ENCODE measurements at regions not wholly inside any gene's neighbourhood (a gene's known extent, or its start where the extent isn't known, plus 50 kb on each side); places are given as distances from the start of the nearest gene placed in this dataset.

DNA sequence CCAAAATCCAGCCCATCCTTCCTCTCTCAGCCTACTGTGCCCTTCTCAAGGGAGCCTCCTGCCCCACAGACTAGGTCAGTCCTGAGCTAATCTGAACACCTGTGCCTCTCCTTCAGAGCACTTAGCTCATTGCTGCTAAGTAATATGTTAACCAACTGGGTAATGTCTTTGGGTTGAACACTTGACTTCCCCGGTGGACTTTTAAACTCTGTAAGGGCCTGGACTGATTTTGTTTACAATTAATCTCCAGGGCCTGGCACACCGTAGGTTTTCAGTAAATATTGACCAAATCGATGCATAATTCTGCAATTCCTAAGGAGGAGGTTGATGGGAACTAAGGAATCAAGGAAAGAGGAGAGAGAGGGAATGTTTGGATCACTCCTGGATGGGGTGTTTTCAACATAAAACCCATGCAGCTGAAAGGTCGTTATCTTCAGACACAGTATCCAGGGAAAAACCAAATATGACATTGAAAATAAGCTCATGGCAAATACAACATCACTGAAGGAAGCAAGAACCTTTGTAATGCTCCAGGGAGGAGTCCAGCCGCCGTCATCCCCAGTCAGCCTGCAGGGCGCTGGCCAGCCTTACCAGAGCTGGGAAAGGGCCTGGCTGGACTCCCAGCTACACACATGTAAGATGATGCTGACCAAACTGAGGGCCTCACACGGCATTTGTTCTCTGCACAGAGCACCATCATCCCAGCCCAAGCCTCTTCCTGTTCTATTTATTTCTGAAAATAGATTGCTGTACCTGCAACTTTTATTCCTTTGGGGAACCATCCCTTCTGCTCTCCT is 166.3 kb downstream of the C5orf15 start:
- FAIRE-seq, result no peak
- dilution Hi-C loops (cut with MboI; ENCODE audit: extremely low pct_ligation_motif_present, low sequenced_read_pairs), result loop anchor here (5.0 kb wide), 1 partner anchor 65 kb away; no protein-coding TSS in a partner anchor
- Histone ChIP-seq H3K9me1 (ENCODE audit: control insufficient read depth, extremely low read depth, insufficient read depth, low read length) (no peaks in the 10 kb centered on the region), H3K4me2 (ENCODE audit: control insufficient read depth, extremely low read depth, insufficient read depth, low read depth, low read length) (no peak overlapping the region), H3K36me3 (ENCODE audit: control insufficient read depth in 2 of 2, extremely low read depth in 1 of 2, insufficient read depth in 2 of 2, low read length in 2 of 2) (no peaks in the 10 kb centered on the region), H3K27ac (ENCODE audit: control insufficient read depth, insufficient read depth, low read length) (no peak overlapping the region), H3K9ac (ENCODE audit: control insufficient read depth, extremely low read depth, insufficient read depth, low read length) (no peak overlapping the region), H3K27me3 (ENCODE audit: control insufficient read depth, extremely low read depth, insufficient read depth, low read length) (peaks cover 34% of the 10 kb centered on the region), H2AFZ (ENCODE audit: control insufficient read depth, low read length) (no peak overlapping the region), H3K4me3 (ENCODE audit: control insufficient read depth in 2 of 3, extremely low read depth in 1 of 3, insufficient read depth in 2 of 3, low read depth in 1 of 3, low read length in 3 of 3) (no peak overlapping the region), H3K4me1 (ENCODE audit: control insufficient read depth, extremely low read depth, insufficient read depth, low read length) (no peaks in the 10 kb centered on the region), H3K9me3 (ENCODE audit: control insufficient read depth, low read depth, low read length) (no peaks in the 10 kb centered on the region), H4K20me1 (ENCODE audit: control insufficient read depth, extremely low read depth, insufficient read depth, low read length) (no peaks in the 10 kb centered on the region), H3K79me2 (ENCODE audit: control insufficient read depth, insufficient read depth, low read length) (no peaks in the 10 kb centered on the region)
- no peak for TF ChIP-seq EZH2 (IDR thresholded peaks at IDR 0.05; ENCODE audit: low read length)
- TF ChIP-seq, protein P1, sequence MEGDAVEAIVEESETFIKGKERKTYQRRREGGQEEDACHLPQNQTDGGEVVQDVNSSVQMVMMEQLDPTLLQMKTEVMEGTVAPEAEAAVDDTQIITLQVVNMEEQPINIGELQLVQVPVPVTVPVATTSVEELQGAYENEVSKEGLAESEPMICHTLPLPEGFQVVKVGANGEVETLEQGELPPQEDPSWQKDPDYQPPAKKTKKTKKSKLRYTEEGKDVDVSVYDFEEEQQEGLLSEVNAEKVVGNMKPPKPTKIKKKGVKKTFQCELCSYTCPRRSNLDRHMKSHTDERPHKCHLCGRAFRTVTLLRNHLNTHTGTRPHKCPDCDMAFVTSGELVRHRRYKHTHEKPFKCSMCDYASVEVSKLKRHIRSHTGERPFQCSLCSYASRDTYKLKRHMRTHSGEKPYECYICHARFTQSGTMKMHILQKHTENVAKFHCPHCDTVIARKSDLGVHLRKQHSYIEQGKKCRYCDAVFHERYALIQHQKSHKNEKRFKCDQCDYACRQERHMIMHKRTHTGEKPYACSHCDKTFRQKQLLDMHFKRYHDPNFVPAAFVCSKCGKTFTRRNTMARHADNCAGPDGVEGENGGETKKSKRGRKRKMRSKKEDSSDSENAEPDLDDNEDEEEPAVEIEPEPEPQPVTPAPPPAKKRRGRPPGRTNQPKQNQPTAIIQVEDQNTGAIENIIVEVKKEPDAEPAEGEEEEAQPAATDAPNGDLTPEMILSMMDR (optimal IDR thresholded peaks at IDR 0.05 in 1 of 3, IDR thresholded peaks at IDR 0.05 in 1 of 3, conservative IDR thresholded peaks at IDR 0.05 in 1 of 3; ENCODE audit: extremely low read depth in 1 of 3, insufficient read depth in 2 of 3, low read length in 3 of 3), result no peak
- DNase-seq (ENCODE audit: low read depth, low spot score), result no peak

DNA sequence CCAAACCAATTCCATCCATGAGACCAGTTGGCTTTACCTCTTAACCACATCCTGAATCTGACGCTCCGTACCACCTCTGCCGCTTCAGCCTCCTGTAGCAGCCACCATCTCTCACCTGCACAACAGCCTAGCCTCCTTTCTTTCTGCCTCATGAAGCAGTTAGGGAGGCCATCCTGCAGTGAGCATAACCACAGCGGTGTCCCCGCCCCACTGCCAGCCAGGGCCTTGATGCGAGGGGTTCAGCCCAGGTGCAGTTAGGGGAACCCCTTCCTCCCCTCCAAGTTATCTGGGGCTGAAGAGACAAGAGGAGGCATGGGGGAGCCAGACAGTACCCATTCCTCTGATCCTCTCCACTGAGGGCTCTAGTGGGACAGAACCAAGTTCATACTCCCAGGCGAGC is 167.0 kb downstream of the C5orf15 start:
- no peaks in the 10 kb centered on the region for H3K9me1 ChIP-seq (ENCODE audit: control insufficient read depth, extremely low read depth, insufficient read depth, low read length)
- no peaks in the 10 kb centered on the region for H4K20me1 ChIP-seq (ENCODE audit: control insufficient read depth, extremely low read depth, insufficient read depth, low read length)
- H3K36me3 ChIP-seq (ENCODE audit: control insufficient read depth in 2 of 2, extremely low read depth in 1 of 2, insufficient read depth in 2 of 2, low read length in 2 of 2), result no peaks in the 10 kb centered on the region
- no peak overlapping the region for H3K9ac ChIP-seq (ENCODE audit: control insufficient read depth, extremely low read depth, insufficient read depth, low read length)
- TF ChIP-seq EZH2 (IDR thresholded peaks at IDR 0.05; ENCODE audit: low read length), result no peak
- TF ChIP-seq, protein P1 (optimal IDR thresholded peaks at IDR 0.05 in 1 of 3, IDR thresholded peaks at IDR 0.05 in 1 of 3, conservative IDR thresholded peaks at IDR 0.05 in 1 of 3; ENCODE audit: extremely low read depth in 1 of 3, insufficient read depth in 2 of 3, low read length in 3 of 3), result no peak
- no peaks in the 10 kb centered on the region for H3K9me3 ChIP-seq (ENCODE audit: control insufficient read depth, low read depth, low read length)
- DNase-seq (ENCODE audit: low read depth, low spot score), result no peak
- no peak overlapping the region for H3K27ac ChIP-seq (ENCODE audit: control insufficient read depth, insufficient read depth, low read length)
- no peak overlapping the region for H3K4me3 ChIP-seq (ENCODE audit: control insufficient read depth in 2 of 3, extremely low read depth in 1 of 3, insufficient read depth in 2 of 3, low read depth in 1 of 3, low read length in 3 of 3)
- peaks cover 37% of the 10 kb centered on the region for H3K27me3 ChIP-seq (ENCODE audit: control insufficient read depth, extremely low read depth, insufficient read depth, low read length)
- dilution Hi-C loops (cut with MboI; ENCODE audit: extremely low pct_ligation_motif_present, low sequenced_read_pairs), result loop anchor here (5.0 kb wide), 1 partner anchor 66 kb away; no protein-coding TSS in a partner anchor
- no peak overlapping the region for H2AFZ ChIP-seq (ENCODE audit: control insufficient read depth, low read length)
- H3K79me2 ChIP-seq (ENCODE audit: control insufficient read depth, insufficient read depth, low read length), result no peaks in the 10 kb centered on the region
- H3K4me2 ChIP-seq (ENCODE audit: control insufficient read depth, extremely low read depth, insufficient read depth, low read depth, low read length), result no peak overlapping the region
- no peaks in the 10 kb centered on the region for H3K4me1 ChIP-seq (ENCODE audit: control insufficient read depth, extremely low read depth, insufficient read depth, low read length)
- FAIRE-seq, result no peak
